H1 (cell line): ENCODE measurements at regions not wholly inside any gene's neighbourhood (a gene's known extent, or its start where the extent isn't known, plus 50 kb on each side); places are given as distances from the start of the nearest gene placed in this dataset.

ENCODE experiments used
- CTCF ChIA-PET: fragments of 300-600 bp; sonication (Branson Sonifier 250); formaldehyde crosslinking; loops from one replicate; lab custom pipeline; 2021; ENCODE audit not compliant: partially characterized antibody; lab: Charles Lee
- POLR2A ChIA-PET: fragments of 300-600 bp; sonication (Branson Sonifier 250); formaldehyde crosslinking; loops from one replicate; lab custom pipeline; 2021; ENCODE audit warnings: inconsistent platforms; ENCODE audit not compliant: partially characterized antibody; lab: Charles Lee
- DNase-seq, 2 experiments: peaks; one replicate each; pipeline versions ENCODE4 v3.0.0 to v3.0.0-alpha.2; 2010 to 2022; ENCODE audit warnings: low spot score in 2 of 2, low read depth in 1 of 2, mixed read lengths in 1 of 2
- FAIRE-seq: peaks from 2 replicates; lab custom pipeline; 2011; peaks lifted over from hg19 to GRCh38; lab: Jason Lieb, UNC
- H2AFZ ChIP-seq: 2 replicates; pipeline ENCODE4 v1.8.1; 2012; ENCODE audit warnings: low read length, inconsistent platforms
- H2AK5ac ChIP-seq: 2 replicates; pipeline ENCODE4 v1.6.1; 2013; ENCODE audit warnings: low read depth, low read length
- H2BK120ac ChIP-seq: replicated peaks from 2 replicates; pipeline ENCODE3; 2013; ENCODE audit warnings: low read depth, low read length, inconsistent platforms
- H2BK12ac ChIP-seq: 2 replicates; pipeline ENCODE4 v1.6.1; 2013; ENCODE audit warnings: low read depth, low read length
- H2BK15ac ChIP-seq: 2 replicates; pipeline ENCODE4 v1.6.1; 2013; ENCODE audit warnings: low read length
- H2BK20ac ChIP-seq: 2 replicates; pipeline ENCODE4 v1.6.1; 2013; ENCODE audit warnings: low read length
- H2BK5ac ChIP-seq: 2 replicates; pipeline ENCODE4 v1.6.1; 2013; ENCODE audit warnings: low read depth, low read length
- H3K14ac ChIP-seq: 2 replicates; pipeline ENCODE4 v1.6.1; 2013; ENCODE audit warnings: inconsistent platforms; ENCODE audit not compliant: insufficient read length
- H3K18ac ChIP-seq: 2 replicates; pipeline ENCODE4 v1.6.1; 2013; ENCODE audit warnings: low read length; ENCODE audit errors: extremely low read depth
- H3K23ac ChIP-seq: 2 replicates; pipeline ENCODE4 v1.6.1; 2013; ENCODE audit warnings: inconsistent platforms; ENCODE audit not compliant: insufficient read length
- H3K23me2 ChIP-seq: 2 replicates; pipeline ENCODE4 v1.6.1; 2013; ENCODE audit warnings: low read depth, low read length
- H3K27ac ChIP-seq: 2 replicates; pipeline ENCODE4 v1.6.1; 2011; ENCODE audit warnings: low read depth, low read length, inconsistent platforms
- H3K27me3 ChIP-seq, 4 experiments: replicated peaks in 1 of 4; 1 replicate in 1 of 4; 2 replicates in 3 of 4; pipeline versions ENCODE4 v1.6.1 to v1.8.1; 2011 to 2013; ENCODE audit warnings: low read length in 3 of 4, mild to moderate bottlenecking in 3 of 4, inconsistent platforms in 2 of 4, mixed read lengths in 2 of 4, moderate library complexity in 1 of 4; ENCODE audit not compliant: control insufficient read depth in 3 of 4, insufficient read depth in 3 of 4; ENCODE audit errors: extremely low read depth in 1 of 4
- H3K36me3 ChIP-seq, 4 experiments: 2 replicates each; pipeline versions ENCODE4 v1.6.1 to v1.8.1; 2011 to 2013; ENCODE audit warnings: mild to moderate bottlenecking in 4 of 4, low read length in 3 of 4, moderate library complexity in 2 of 4, control low read depth in 1 of 4, inconsistent platforms in 1 of 4; ENCODE audit not compliant: insufficient read depth in 4 of 4, control insufficient read depth in 2 of 4
- H3K4ac ChIP-seq: replicated peaks from 2 replicates; pipeline ENCODE3; 2013; ENCODE audit warnings: low read length, low read depth, mixed read lengths, inconsistent platforms; ENCODE audit not compliant: insufficient read length
- H3K4me1 ChIP-seq, 4 experiments: replicated peaks in 1 of 4; 1 replicate in 1 of 4; 2 replicates in 3 of 4; pipeline versions ENCODE4 v1.6.1 to v1.8.1; 2011 to 2013; ENCODE audit warnings: low read length in 3 of 4, inconsistent platforms in 2 of 4, mixed read lengths in 1 of 4; ENCODE audit not compliant: insufficient read depth in 4 of 4, control insufficient read depth in 3 of 4
- H3K4me2 ChIP-seq, 2 experiments: 2 replicates each; pipeline versions ENCODE4 v1.6.1 to v1.8.1; 2011 to 2013; ENCODE audit warnings: low read depth in 2 of 2, low read length in 2 of 2, control low read depth in 1 of 2, inconsistent platforms in 1 of 2, mild to moderate bottlenecking in 1 of 2; ENCODE audit not compliant: insufficient read depth in 1 of 2
- H3K4me3 ChIP-seq, 4 experiments: fragments of 200-600, 300-600 bp in 1 of 4; sonication (generic), shearing (Covaris generic), sonication (Bioruptor Twin) in 1 of 4; 2 replicates each; pipeline versions ENCODE4 v1.5.1 to v1.8.1; 2011 to 2016; ENCODE audit warnings: low read length in 4 of 4, low read depth in 3 of 4, control low read depth in 2 of 4, inconsistent platforms in 2 of 4, mild to moderate bottlenecking in 2 of 4, mixed read lengths in 1 of 4, moderate library complexity in 1 of 4; ENCODE audit not compliant: insufficient read depth in 2 of 4; ENCODE audit errors: extremely low read depth in 1 of 4
- H3K56ac ChIP-seq: replicated peaks from 2 replicates; pipeline ENCODE3; 2013; ENCODE audit warnings: low read depth, mild to moderate bottlenecking, mixed read lengths, low read length, inconsistent platforms; ENCODE audit not compliant: insufficient read length
- H3K79me1 ChIP-seq: 2 replicates; pipeline ENCODE4 v1.6.1; 2013; ENCODE audit warnings: low read depth, low read length, control low read depth
- H3K79me2 ChIP-seq, 2 experiments: 2 replicates each; pipeline versions ENCODE4 v1.6.1 to v1.8.1; 2012 to 2013; ENCODE audit warnings: low read length in 2 of 2, mild to moderate bottlenecking in 2 of 2, inconsistent platforms in 1 of 2; ENCODE audit not compliant: insufficient read depth in 2 of 2, control insufficient read depth in 1 of 2
- H3K9ac ChIP-seq, 4 experiments: replicated peaks in 1 of 4; 1 replicate in 1 of 4; 2 replicates in 3 of 4; pipeline versions ENCODE4 v1.6.1 to v1.8.1; 2011 to 2013; ENCODE audit warnings: low read depth in 3 of 4, low read length in 3 of 4, control low read depth in 2 of 4, mild to moderate bottlenecking in 2 of 4, moderate library complexity in 2 of 4, inconsistent platforms in 1 of 4; ENCODE audit errors: extremely low read depth in 1 of 4
- H3K9me3 ChIP-seq, 2 experiments: 2 replicates each; pipeline versions ENCODE4 v1.6.1 to v1.8.1; 2012 to 2013; ENCODE audit warnings: mild to moderate bottlenecking in 2 of 2, moderate library complexity in 2 of 2, control low read depth in 1 of 2, inconsistent platforms in 1 of 2, low read depth in 1 of 2, low read length in 1 of 2, mixed read lengths in 1 of 2; ENCODE audit not compliant: insufficient read depth in 2 of 2
- H4K20me1 ChIP-seq, 2 experiments: replicated peaks in 1 of 2; 2 replicates each; pipeline versions ENCODE3 to v1.8.1; 2011 to 2013; ENCODE audit warnings: inconsistent platforms in 2 of 2, low read length in 2 of 2, mild to moderate bottlenecking in 1 of 2; ENCODE audit not compliant: insufficient read depth in 2 of 2, control insufficient read depth in 1 of 2
- H4K5ac ChIP-seq: 2 replicates; pipeline ENCODE4 v1.6.1; 2013; ENCODE audit warnings: low read length, low read depth, mixed read lengths, inconsistent platforms; ENCODE audit not compliant: insufficient read length
- H4K8ac ChIP-seq: 2 replicates; pipeline ENCODE4 v1.8.0; 2013; ENCODE audit warnings: mild to moderate bottlenecking, moderate library complexity, low read length, inconsistent platforms; ENCODE audit not compliant: insufficient read depth; ENCODE audit errors: extremely low read depth
- H4K91ac ChIP-seq: replicated peaks from 2 replicates; pipeline ENCODE3; 2013; ENCODE audit warnings: low read length, mixed read lengths, inconsistent platforms; ENCODE audit not compliant: insufficient read length
- EGR1 ChIP-seq: IDR thresholded peaks from 2 replicates; pipeline ENCODE4 v1.6.1; 2011; ENCODE audit warnings: low read depth, low read length, borderline replicate concordance
- FOSL1 ChIP-seq: IDR thresholded peaks from 2 replicates; pipeline ENCODE4 v1.6.1; 2011; ENCODE audit warnings: mild to moderate bottlenecking, low read depth, low read length, moderate library complexity; ENCODE audit not compliant: insufficient read depth
- KDM4A ChIP-seq: IDR thresholded peaks from one replicate; pipeline ENCODE4 v1.7.1; 2012; ENCODE audit warnings: low read depth, mild to moderate bottlenecking, moderate library complexity, low read length, inconsistent platforms; ENCODE audit not compliant: severe bottlenecking
- MAX ChIP-seq: IDR thresholded peaks from 2 replicates; pipeline ENCODE4 v1.6.1; 2012; ENCODE audit warnings: inconsistent platforms
- RFX5 ChIP-seq: IDR thresholded peaks from 2 replicates; pipeline ENCODE4 v1.6.1; 2011; ENCODE audit warnings: low read depth, low read length, improper control_type of control experiment, borderline replicate concordance
- WGBS, 2 experiments: shearing (Covaris generic) in 1 of 2; methylation state at CpG; one replicate each; pipeline versions ENCODE4 v1.1.6 to v1.1.7; 2013 to 2015; ENCODE audit warnings: low lambda C conversion rate in 2 of 2, mixed read lengths in 2 of 2, inconsistent platforms in 1 of 2, low coverage in 1 of 2, missing lambda C conversion rate in 1 of 2; ENCODE audit not compliant: insufficient replicate concordance in 2 of 2, insufficient coverage in 1 of 2, insufficient read length in 1 of 2; ENCODE audit errors: extremely low coverage in 1 of 2, missing lambda C conversion rate in 1 of 2; 5-methylcytosine and 5-hydroxymethylcytosine counted together

GRCh38 chr10:59106441-59106840 is 70.0 kb upstream of the PHYHIPL start:
- Histone ChIP-seq H3K4me1 (no peaks in the 10 kb centered on the region), H2AFZ (no peak overlapping the region), H2BK12ac (no peak overlapping the region), H2BK120ac (no peak overlapping the region), H3K56ac (no peak overlapping the region), H3K4ac (no peak overlapping the region), H3K9ac (no peak overlapping the region), H3K79me2 (no peaks in the 10 kb centered on the region), H3K4me3 (no peak overlapping the region), H3K27ac (no peak overlapping the region), H3K18ac (no peak overlapping the region), H3K36me3 (no peaks in the 10 kb centered on the region; a peak in 1 of 8 replicates), H4K91ac (no peak overlapping the region), H3K14ac (no peak overlapping the region), H4K5ac (no peak overlapping the region), H3K23me2 (no peaks in the 10 kb centered on the region), H2AK5ac (no peak overlapping the region), H2BK15ac (no peak overlapping the region), H3K79me1 (no peaks in the 10 kb centered on the region), H3K9me3 (no peaks in the 10 kb centered on the region), H2BK20ac (no peak overlapping the region), H3K27me3 (no peaks in the 10 kb centered on the region), H3K23ac (no peak overlapping the region), H2BK5ac (no peak overlapping the region), H3K4me2 (no peak overlapping the region), H4K8ac (no peak overlapping the region), H4K20me1 (no peaks in the 10 kb centered on the region)
- ChIA-PET POLR2A (interaction anchor here (0.5 kb wide), 1 partner anchor 15 kb away, joined by 3 read pairs; no protein-coding TSS in a partner anchor), CTCF (no interaction called here)
- TF ChIP-seq MAX (no peak), KDM4A (no peak), FOSL1 (no peak), RFX5 (no peak), EGR1 (no peak)
- DNase-seq (no peak), FAIRE-seq (no peak)
- WGBS, 2 experiments, result 82% methylated on average over 1 of the region's 1 CpG; no CpG with 5 or more reads in 1 of the 2 experiments
